HG03342 (cell line): ENCODE measurements at regions not wholly inside any gene's neighbourhood (a gene's known extent, or its start where the extent isn't known, plus 50 kb on each side); places are given as distances from the start of the nearest gene placed in this dataset.
"Not testable (repeated sequence)": the region's sequence is repeated elsewhere in the genome, so short reads cannot be mapped to it uniquely, and the experiment has no call there.

Experiments
- ATAC-seq: cut with Tn5 transposase; IDR thresholded peaks from one replicate; pipeline ENCODE4 v1.9.1; 2021; ENCODE audit warnings: mild to moderate bottlenecking, moderate library complexity; ENCODE audit not compliant: unreplicated experiment

- ATAC-seq, result no peak
Observed at GRCh38 chr16:52113533-52114183, 433.3 kb downstream of the TOX3 start.

GRCh38 chr16:52104993-52105392, 441.9 kb downstream of the TOX3 start:
- not testable (repeated sequence) for ATAC-seq

GRCh38 chr16:52103791-52104190, 443.2 kb downstream of the TOX3 start:
- no peak for ATAC-seq

- ATAC-seq, result no peak
Observed at GRCh38 chr16:52101246-52101645, 445.7 kb downstream of the TOX3 start.

- ATAC-seq, result no peak
Observed at GRCh38 chr16:52099382-52099781, 447.6 kb downstream of the TOX3 start.

GRCh38 chr16:52095471-52095870, 451.5 kb downstream of the TOX3 start:
- no peak for ATAC-seq

GRCh38 chr16:52092126-52092525, 454.8 kb downstream of the TOX3 start:
- ATAC-seq, result no peak

GRCh38 chr16:52090080-52090479, 456.9 kb downstream of the TOX3 start:
- ATAC-seq, result no peak

- ATAC-seq, result no peak
Observed at GRCh38 chr16:52089476-52089875, 457.5 kb downstream of the TOX3 start.

- ATAC-seq, result no peak
Observed at GRCh38 chr16:52086901-52087300, 460.0 kb downstream of the TOX3 start.

- no peak for ATAC-seq
Observed at GRCh38 chr16:52078716-52079655, 468.0 kb downstream of the TOX3 start.

GRCh38 chr16:52077607-52078006, 469.3 kb downstream of the TOX3 start:
- no peak for ATAC-seq

GRCh38 chr16:52076801-52077201, 470.1 kb downstream of the TOX3 start:
- ATAC-seq, result no peak

GRCh38 chr16:52076332-52076731, 470.6 kb downstream of the TOX3 start:
- ATAC-seq, result no peak

- no peak for ATAC-seq
Observed at GRCh38 chr16:52074133-52074532, 472.8 kb downstream of the TOX3 start.

- no peak for ATAC-seq
Observed at GRCh38 chr16:52073024-52073423, 473.9 kb downstream of the TOX3 start.

GRCh38 chr16:52071101-52071500, 475.8 kb downstream of the TOX3 start:
- no peak for ATAC-seq

- ATAC-seq, result no peak
Observed at GRCh38 chr16:52070341-52071057, 476.4 kb downstream of the TOX3 start.

- no peak for ATAC-seq
Observed at GRCh38 chr16:52069866-52070265, 477.1 kb downstream of the TOX3 start.

GRCh38 chr16:52068447-52069074, 478.4 kb downstream of the TOX3 start:
- peak; percentile 48 for ATAC-seq

- no peak for ATAC-seq
Observed at GRCh38 chr16:52066962-52067361, 480.0 kb downstream of the TOX3 start.
